Body of pancreas (tissue), 4 donors: ENCODE measurements at regions not wholly inside any gene's neighbourhood (a gene's known extent, or its start where the extent isn't known, plus 50 kb on each side); places are given as distances from the start of the nearest gene placed in this dataset.

Experiments
- ATAC-seq: fragments of 150-250 bp; one replicate; pipeline ENCODE4 v1.9.1; 2016
- DNase-seq, 4 donors: peaks; one replicate each; pipeline ENCODE4 v3.0.0-alpha.2; 2019
- H3K27ac ChIP-seq, 4 donors: fragments of 200-600 bp; sonication (generic); 1 replicate in 3 of 4; 2 replicates in 1 of 4; pipeline versions ENCODE4 v1.5.1 to v1.6.1; 2016 to 2019; ENCODE audit warnings: mild to moderate bottlenecking in 1 of 4, mixed read lengths in 1 of 4, moderate library complexity in 1 of 4
- H3K27me3 ChIP-seq, 2 donors: fragments of 200-600 bp; sonication (generic); one replicate each; pipeline ENCODE4 v1.6.0; 2016; ENCODE audit warnings: mild to moderate bottlenecking in 1 of 2
- H3K36me3 ChIP-seq, 2 donors: fragments of 200-600 bp; sonication (generic); replicated peaks in 1 of 2; 2 replicates each; pipeline ENCODE4 v1.5.1; 2016; ENCODE audit warnings: low read depth in 2 of 2; ENCODE audit not compliant: insufficient read depth in 1 of 2
- H3K4me1 ChIP-seq: fragments of 200-600 bp; sonication (generic); one replicate; pipeline ENCODE4 v1.6.0; 2016
- H3K4me3 ChIP-seq, 2 donors: fragments of 200-600 bp; sonication (generic); 1 replicate in 1 of 2; 2 replicates in 1 of 2; pipeline ENCODE4 v1.5.1; 2016 to 2019
- H3K9me3 ChIP-seq, 3 donors: fragments of 200-600 bp; sonication (generic); 1 replicate in 2 of 3; 2 replicates in 1 of 3; pipeline ENCODE4 v1.5.1; 2016
- CTCF ChIP-seq, 7 experiments: fragments of 450-650 bp in 4 of 7; fragments of 200-600 bp in 3 of 7; sonication (generic) in 3 of 7; IDR thresholded peaks; one replicate each; pipeline ENCODE4 v1.5.1; 2016 to 2019; ENCODE audit warnings: antibody characterized with exemption in 7 of 7
- POLR2A ChIP-seq, 3 donors: fragments of 450-650 bp; IDR thresholded peaks; one replicate each; pipeline ENCODE4 v1.6.1; 2016; ENCODE audit warnings: antibody characterized with exemption in 3 of 3, mild to moderate bottlenecking in 2 of 3
- WGBS, 2 donors: methylation state at CpG; one replicate each; pipeline ENCODE4 v1.1.5; 2017; 5-methylcytosine and 5-hydroxymethylcytosine counted together
- intact Hi-C: fragments of 100-400 bp; cut with DNase I; formaldehyde crosslinking; loops from one replicate; pipeline ENCODE4 v1.15.1; 2023

GRCh38 chr11:82003024-82003423, 730.6 kb downstream of the FAM181B start:
- H3K36me3 ChIP-seq: no peaks in the 10 kb centered on the region
- no peak for DNase-seq
- ATAC-seq: no peak
- 74 to 76% methylated on average over 8 of the region's 8 CpGs for WGBS, 2 donors
- no peak overlapping the region for H3K4me3 ChIP-seq
- TF ChIP-seq CTCF (IDR thresholded peaks at IDR 0.05) (no peak), POLR2A (IDR thresholded peaks at IDR 0.05) (no peak)
- intact Hi-C loops: no loop called here
- H3K9me3 ChIP-seq: no peaks in the 10 kb centered on the region
- no peak overlapping the region for H3K27ac ChIP-seq
- no peaks in the 10 kb centered on the region for H3K27me3 ChIP-seq
- no peaks in the 10 kb centered on the region for H3K4me1 ChIP-seq

- ATAC-seq: no peak
- intact Hi-C loops: no loop called here
- TF ChIP-seq POLR2A (IDR thresholded peaks at IDR 0.05): no peak
- TF ChIP-seq CTCF (IDR thresholded peaks at IDR 0.05): no peak
Observed at GRCh38 chr11:81995889-81996288, 737.8 kb downstream of the FAM181B start.

GRCh38 chr11:81993755-81994154, 739.9 kb downstream of the FAM181B start:
- ATAC-seq (no peak), DNase-seq (no peak)
- Histone ChIP-seq H3K9me3 (no peaks in the 10 kb centered on the region), H3K4me3 (no peak overlapping the region), H3K36me3 (no peaks in the 10 kb centered on the region), H3K27me3 (no peaks in the 10 kb centered on the region), H3K27ac (no peak overlapping the region), H3K4me1 (no peaks in the 10 kb centered on the region)
- TF ChIP-seq POLR2A (IDR thresholded peaks at IDR 0.05) (no peak), CTCF (IDR thresholded peaks at IDR 0.05) (no peak)
- intact Hi-C loops: no loop called here

More at GRCh38 chr11:81995889-81996288, 737.8 kb downstream of the FAM181B start:
- DNase-seq: no peak
- no peak overlapping the region for H3K27ac ChIP-seq
- WGBS, 2 donors: 65 to 80% methylated on average over 7 of the region's 8 CpGs
- H3K36me3 ChIP-seq: no peaks in the 10 kb centered on the region
- no peaks in the 10 kb centered on the region for H3K4me1 ChIP-seq
- H3K4me3 ChIP-seq: no peak overlapping the region
- no peaks in the 10 kb centered on the region for H3K27me3 ChIP-seq
- no peaks in the 10 kb centered on the region for H3K9me3 ChIP-seq

GRCh38 chr11:81990659-81991443, 742.8 kb downstream of the FAM181B start:
- H3K27me3 ChIP-seq: no peaks in the 10 kb centered on the region
- no peak for TF ChIP-seq POLR2A (IDR thresholded peaks at IDR 0.05)
- no peak for TF ChIP-seq CTCF (IDR thresholded peaks at IDR 0.05)
- ATAC-seq: no peak
- intact Hi-C loops: no loop called here
- 77 to 89% methylated on average over 14 to 24 of the region's 27 CpGs for WGBS, 2 donors
- no peak overlapping the region for H3K4me3 ChIP-seq
- H3K36me3 ChIP-seq: no peaks in the 10 kb centered on the region
- no peak for DNase-seq
- H3K4me1 ChIP-seq: no peaks in the 10 kb centered on the region
- no peak overlapping the region for H3K27ac ChIP-seq
- no peaks in the 10 kb centered on the region for H3K9me3 ChIP-seq

GRCh38 chr11:81989093-81989492, 744.6 kb downstream of the FAM181B start:
- H3K27me3 ChIP-seq: no peaks in the 10 kb centered on the region
- H3K9me3 ChIP-seq: no peaks in the 10 kb centered on the region
- no peak for ATAC-seq
- no peak for DNase-seq
- H3K36me3 ChIP-seq: no peaks in the 10 kb centered on the region
- WGBS, 2 donors: 66 to 72% methylated on average over 3 of the region's 3 CpGs
- H3K27ac ChIP-seq: no peak overlapping the region
- H3K4me3 ChIP-seq: no peak overlapping the region
- no peaks in the 10 kb centered on the region for H3K4me1 ChIP-seq
- intact Hi-C loops: no loop called here
- TF ChIP-seq CTCF (IDR thresholded peaks at IDR 0.05) (no peak), POLR2A (IDR thresholded peaks at IDR 0.05) (no peak)
